ENCODE measurements at regions not wholly inside any gene's neighbourhood (a gene's known extent, or its start where the extent isn't known, plus 50 kb on each side); places are given as distances from the start of the nearest gene placed in this dataset.

DNA sequence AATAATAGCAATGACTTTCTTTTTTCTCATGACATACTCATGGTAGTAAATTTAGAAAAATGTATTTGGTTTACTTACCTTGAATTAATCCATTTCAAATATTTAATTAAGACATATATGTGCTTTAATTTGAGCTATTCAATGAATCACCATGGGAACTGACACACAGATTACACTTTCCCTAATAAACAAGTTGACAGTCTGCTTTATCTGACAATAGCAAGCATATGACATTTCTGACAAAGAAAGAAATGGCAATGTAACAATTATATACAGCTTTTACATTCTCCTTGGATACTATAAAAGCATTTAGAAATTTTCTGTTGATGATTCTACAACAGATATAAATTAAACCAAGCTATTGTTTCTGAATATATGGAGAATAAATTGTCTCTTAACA is 382.5 kb downstream of the CYLC2 start:
- intact Hi-C loops (cut with DNase I), result no loop called here
- DNase-seq, result no peak

DNA sequence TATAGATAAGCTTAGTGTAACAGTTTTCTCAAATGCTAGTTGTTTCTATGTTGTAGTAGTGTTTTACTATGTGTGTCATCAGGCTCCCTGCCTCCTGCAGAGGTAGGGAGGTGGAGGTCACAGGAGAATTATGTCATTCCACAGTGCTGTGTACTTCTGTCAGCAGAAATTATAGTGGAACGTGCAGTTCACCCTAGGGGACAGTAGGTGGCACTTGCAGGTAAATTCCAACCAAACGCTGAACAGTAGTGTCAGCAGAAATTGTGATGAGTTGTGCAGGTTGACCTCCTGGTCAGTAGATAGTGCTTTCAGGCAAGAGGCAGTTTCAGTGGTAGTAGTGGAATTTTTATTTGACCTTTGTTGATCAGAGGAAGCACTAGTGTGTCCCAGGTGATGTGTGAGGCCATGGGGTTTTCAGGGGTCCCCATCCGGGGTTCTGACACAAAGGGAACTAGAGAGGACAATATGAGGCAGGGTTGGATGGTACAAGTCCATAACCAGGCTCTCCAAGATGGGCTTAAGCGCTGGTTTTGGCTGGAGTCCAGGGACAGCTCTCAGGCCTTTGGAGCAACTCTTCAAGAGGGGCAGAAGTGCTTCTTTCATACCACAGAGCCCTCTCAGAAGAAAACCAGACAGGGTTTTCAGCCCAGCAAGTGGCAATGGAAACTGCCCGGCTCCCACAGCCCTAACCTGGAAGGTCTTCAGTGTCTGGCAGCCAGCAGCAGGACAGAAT is 402.9 kb downstream of the CYLC2 start:
- intact Hi-C loops (cut with DNase I), result no loop called here
- DNase-seq, result peak in 5 of 10 donors; percentile 32 to 59 (median 38)

DNA sequence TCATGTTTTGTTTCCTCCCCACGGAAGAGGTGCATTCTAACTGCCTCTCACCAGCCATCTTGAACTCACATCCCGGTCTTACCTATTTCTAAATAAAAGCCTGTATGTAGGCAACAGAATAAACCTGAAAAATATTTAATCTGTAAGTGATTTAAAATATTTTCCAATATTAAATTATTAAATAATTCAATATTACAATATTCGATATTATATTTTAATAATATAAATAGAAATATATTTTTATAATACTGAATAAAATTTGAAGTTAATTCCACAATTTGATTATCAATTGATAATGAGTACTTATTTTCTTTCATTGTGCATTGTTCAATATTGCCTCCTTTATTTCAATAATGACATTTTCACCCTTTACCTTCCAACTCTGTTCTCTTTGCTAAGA is 404.4 kb downstream of the CYLC2 start:
- intact Hi-C loops (cut with DNase I), result no loop called here
- DNase-seq, result no peak

DNA sequence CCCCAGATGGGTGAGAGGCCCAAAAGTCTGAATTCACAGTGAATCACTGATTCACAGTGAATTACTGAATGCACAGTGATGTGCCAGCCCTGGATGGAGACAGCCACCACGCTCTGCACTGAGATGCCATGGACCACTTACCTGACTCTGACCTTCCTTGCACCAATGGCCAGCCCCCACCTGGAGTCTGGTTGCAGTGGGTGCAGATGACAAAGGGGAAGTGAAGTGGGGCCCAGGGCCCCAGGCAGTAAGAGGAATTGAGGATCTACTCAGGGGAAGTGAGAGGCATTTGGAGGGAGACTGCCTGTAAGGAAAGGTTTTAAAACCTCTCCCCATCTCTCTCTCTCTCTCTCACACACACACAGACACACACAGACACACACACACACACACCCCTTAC is 412.1 kb downstream of the CYLC2 start:
- peak in 1 of 10 donors; percentile 66 for DNase-seq
- intact Hi-C loops (cut with DNase I), result no loop called here

DNA sequence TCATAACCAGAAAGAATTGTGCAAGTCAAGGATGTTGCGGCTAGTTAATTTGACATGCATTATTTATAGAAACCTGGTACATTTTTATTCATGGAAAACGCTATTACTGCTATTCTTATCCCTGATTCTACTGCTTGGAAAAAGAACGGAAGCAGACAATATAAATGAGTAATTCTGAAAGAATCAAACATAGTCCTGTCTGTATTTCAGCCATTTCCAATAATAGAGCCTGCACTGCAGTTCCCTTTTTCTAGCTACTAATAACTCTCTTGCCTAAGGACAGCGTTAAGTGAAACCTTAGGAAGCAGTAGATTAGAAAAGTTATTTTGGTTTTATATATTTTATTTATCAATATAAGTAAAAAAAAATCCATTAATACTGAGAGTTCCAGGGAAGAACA is 414.9 kb downstream of the CYLC2 start:
- intact Hi-C loops (cut with DNase I), result no loop called here
- DNase-seq, result no peak

DNA sequence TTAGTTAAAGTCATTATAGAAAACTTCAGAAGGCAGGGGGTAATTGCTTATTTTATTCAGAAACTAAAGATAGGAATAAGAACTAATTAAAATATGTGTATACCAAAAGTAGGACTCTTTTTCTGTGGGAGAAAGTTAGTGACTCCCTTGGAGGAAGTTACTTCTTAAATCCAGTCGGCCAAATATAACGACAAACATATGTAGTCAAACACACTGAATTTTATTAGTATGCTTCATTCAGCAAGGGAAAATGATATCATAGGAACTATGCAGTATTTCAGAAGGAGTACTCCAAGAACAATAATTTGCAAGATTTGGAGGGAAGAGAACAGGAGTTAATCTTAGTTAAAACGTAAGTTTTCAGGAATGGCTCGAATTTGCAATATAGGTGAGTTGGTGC is 432.6 kb downstream of the CYLC2 start:
- no peak for DNase-seq
- intact Hi-C loops (cut with DNase I), result no loop called here

DNA sequence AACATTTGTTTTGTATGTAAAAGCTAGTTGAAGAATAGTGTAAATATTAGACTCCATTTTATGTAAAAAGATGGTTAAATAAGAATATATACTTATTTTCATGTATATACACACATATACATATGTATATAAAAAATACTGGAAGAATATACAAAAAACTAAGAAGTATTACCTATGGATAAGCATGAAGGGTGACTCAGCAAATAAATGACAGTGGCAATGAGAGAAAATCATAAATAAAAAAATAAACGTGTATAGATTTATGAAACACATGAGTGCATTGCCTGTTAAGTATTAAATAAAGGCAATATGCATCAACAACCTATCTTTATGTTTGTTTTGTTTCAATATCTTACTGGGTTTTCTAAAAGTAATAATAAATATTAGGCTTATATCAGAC is 435.3 kb downstream of the CYLC2 start:
- no peak for DNase-seq
- intact Hi-C loops (cut with DNase I), result no loop called here

DNA sequence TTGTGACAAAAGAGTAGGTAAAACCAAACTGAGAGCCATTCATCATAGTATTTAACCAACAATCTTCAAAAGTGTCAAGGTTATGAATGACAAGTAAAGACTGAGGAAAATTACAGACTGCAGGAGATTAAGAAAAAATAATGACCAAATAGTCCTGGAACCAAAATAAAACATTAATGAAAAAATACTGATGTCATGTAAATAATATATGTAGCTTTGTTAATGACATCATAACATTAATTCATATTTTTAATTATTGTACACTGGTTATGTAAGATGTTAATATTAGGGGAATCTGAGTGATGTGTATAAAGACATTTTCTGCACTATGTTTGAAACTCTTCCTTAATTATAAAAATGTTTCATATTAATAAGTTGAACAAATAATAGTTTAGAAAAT is 436.7 kb downstream of the CYLC2 start:
- DNase-seq, result no peak
- intact Hi-C loops (cut with DNase I), result no loop called here

DNA sequence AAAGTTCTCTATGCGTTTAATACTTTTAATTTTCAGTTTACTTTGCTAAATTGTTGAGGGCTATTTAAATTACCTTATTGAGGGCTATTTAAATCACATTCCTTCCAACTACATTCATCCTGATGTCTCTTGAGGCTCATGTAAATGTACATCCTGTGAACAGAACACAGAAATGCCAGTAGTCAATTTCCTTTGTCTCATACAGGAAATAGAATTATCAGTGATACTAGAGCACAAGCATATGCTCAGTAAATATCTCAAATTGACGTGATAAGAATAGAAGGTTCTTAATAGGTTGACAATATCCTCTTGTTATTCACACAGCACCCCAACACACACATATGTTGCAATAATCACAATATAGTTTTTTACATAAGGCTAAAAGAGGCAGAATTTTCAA is 449.0 kb downstream of the CYLC2 start:
- intact Hi-C loops (cut with DNase I), result no loop called here

DNA sequence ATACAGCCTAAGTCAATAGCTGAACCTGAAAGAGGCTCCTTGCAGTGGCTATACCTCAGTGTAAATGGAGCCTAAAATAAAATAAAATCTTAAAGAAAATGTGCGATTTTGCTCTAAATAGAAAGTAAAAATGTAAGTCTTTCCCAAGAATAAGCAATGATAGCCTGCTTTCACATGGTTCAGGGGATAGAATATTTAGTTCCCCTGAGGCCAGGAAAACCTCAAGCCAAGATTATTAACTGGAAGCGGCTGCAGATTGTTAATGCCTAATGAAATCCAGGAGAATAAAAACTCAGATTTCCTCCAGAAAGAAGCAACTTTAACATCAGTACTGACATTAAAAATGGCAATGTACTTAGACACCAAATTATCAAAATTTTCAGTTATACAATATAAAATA is 463.7 kb downstream of the CYLC2 start:
- no peak for DNase-seq
- intact Hi-C loops (cut with DNase I), result no loop called here

More for the DNA sequence above, 449.0 kb downstream of the CYLC2 start:
- DNase-seq, result no peak

DNA sequence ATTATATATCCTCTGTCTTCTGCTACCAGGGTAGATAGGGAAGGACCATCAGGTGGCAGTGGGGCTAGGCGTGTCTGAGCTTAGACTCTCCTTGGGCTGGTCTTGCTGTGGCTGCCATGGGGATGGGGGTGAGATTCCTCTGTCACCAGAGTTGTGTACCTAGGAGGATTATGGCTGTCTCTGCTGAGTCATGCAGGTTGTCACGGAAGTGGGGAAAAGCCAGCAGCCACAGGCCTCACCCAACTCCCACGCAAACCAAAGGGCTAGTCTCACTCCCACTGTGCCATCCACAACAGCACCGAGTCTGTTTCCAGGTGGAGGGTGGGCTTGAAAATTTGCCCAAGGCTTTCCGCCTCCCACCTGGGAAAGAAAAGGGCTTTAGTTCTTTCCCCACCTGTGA is 476.1 kb downstream of the CYLC2 start:
- intact Hi-C loops (cut with DNase I), result no loop called here
- DNase-seq, result peak in 1 of 10 donors; percentile 72

DNA sequence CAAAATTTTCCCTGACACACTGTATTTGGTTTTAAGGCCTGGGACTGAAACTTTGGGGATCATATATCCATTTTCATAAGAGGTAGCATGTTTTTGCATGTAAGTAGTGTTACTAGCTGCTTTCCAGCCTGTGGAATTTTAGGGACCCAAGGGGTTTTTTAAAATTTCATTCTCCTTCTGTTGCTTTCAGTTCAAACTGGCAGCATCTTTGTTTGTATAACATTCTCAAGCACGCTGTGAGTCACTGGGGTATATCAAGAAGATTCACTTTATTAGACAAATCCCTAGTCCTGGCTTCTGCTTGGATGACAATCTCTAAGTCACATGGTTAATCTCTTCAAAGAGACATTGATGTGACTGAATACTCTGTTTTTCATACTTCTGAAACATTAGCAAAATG is 479.0 kb downstream of the CYLC2 start:
- no peak for DNase-seq

DNA sequence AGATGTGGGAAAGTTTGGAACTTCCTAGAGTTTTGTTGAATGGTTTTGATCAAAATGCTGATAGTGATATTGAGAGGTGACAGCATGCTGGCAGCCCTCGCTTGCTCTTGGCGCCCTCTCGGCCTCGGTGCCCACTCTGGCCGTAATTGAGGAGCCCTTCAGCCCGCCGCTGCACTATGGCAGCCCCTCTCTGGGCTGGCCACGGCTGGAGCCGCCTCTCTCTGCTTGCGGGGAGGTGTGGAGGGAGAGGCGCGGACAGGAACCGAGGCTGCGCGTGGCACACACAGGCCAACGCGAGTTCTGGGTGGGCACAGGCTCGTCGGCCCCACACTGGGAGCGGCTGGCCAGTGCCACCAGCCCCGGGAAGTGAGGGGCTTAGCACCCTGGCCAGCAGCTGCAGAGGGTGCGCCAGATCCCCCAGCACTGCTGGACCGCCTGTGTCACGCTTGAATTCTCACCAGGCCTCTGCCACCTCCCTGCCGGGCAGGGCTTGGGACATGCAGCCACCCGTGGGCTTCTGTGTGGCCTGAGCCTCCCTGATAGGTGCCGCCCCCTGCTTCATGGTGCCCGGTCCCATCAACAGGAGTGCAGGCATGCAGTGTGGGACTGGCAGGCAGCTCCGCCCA is 488.5 kb downstream of the CYLC2 start:
- peak in 2 of 10 donors; percentile 58 to 75 for DNase-seq

More for the DNA sequence above, 479.0 kb downstream of the CYLC2 start:
- intact Hi-C loops (cut with DNase I), result no loop called here

DNA sequence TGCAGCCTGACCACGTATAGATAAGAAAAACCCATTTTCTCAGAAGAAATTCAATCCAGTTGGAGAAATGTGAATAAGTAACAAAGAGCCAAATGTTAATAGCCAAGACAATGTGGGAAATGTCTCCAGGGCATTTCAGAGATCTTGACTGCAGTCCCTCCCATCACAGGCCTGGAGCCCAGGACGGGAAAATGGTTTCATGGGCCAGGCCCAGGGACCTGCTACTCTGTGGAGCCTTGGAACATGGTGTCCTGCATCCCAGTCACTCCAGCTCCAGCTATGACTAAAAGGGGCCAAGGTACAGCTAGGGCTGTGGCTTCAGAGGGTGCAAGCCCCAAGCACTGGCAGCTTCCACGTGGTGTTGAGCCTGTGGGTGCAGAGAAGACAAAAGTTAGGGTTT is 490.0 kb downstream of the CYLC2 start:
- peak in 1 of 10 donors; percentile 52 for DNase-seq
- intact Hi-C loops (cut with DNase I), result no loop called here

More for the DNA sequence above, 488.5 kb downstream of the CYLC2 start:
- intact Hi-C loops (cut with DNase I), result no loop called here

DNA sequence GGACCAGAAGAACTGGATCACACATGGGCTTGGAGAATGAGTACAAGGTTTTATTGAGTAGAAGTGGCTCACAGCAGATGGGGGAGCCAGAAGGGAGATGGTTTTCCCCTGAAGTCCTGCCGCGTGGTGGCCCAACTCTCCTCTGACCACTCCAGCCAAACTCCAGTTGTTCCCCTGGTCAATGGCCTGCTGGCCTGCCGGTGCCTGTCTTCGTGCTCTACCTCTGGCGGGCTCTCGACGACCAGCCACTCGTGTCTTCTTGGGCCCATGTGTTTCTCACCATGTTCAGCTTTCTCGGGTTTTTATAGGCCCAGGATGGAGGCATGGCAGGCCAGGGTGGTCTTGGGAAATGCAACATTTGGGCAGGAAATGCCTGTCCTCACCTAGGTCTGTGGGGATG is 519.6 kb downstream of the CYLC2 start:
- intact Hi-C loops (cut with DNase I), result no loop called here
- peak in 1 of 10 donors; percentile 46 for DNase-seq

DNA sequence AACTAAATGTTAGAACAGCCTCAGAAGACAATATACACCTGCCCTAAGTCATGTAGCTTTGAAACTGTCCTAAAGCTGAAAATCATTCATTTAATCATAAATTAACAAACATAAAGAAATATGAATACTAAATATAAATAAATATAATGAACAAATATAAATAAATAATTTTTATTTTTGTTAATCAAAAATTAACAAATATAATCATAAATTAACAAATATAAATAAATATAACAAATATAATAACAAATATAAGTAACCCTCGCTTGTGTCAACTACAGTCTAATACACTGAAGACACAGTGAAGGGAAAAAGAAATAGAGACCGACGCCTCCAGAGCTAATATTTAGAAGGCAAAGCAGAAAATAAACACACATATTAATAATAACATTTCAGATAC is 527.3 kb downstream of the CYLC2 start:
- no peak for DNase-seq
- intact Hi-C loops (cut with DNase I), result no loop called here

DNA sequence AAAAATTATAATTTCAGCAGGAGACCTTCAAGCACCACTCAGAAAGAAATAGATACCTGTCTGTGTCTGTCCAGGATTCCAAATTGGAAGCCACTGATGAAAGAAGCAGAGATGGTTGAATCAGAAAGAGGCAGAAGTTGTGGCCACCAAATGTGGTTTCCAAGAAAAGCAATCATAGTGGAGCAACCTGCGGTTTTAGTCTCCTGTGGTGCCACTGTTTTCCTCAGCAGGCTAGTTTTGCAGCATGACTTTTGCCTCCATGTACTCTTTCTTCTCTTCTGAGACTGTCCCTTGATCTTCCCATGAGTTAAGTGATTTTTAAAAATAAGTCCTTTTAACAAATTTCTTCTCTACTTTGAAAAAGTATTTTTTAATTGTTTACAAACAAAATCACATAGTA is 535.8 kb downstream of the CYLC2 start:
- intact Hi-C loops (cut with DNase I), result no loop called here
- DNase-seq, result no peak

DNA sequence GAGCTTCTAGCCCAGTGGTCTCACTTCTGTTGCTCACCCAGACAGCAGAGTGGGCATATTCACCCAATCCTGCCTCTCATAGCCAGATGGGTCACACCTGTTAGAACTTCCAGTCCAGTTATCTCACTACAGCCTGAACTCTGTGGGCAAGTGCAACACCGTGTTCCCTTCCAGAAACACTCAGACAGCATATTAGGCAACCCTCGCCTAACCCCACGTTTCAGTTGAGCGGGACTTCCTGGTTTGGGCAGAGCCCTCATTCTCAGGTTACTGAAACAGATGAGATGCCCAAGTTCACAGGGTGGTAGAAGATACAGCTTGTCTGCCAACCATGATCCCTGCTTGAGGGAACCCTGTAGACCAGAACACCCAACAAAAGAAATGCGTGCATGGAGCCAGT is 538.2 kb downstream of the CYLC2 start:
- intact Hi-C loops (cut with DNase I), result no loop called here
- no peak for DNase-seq

DNA sequence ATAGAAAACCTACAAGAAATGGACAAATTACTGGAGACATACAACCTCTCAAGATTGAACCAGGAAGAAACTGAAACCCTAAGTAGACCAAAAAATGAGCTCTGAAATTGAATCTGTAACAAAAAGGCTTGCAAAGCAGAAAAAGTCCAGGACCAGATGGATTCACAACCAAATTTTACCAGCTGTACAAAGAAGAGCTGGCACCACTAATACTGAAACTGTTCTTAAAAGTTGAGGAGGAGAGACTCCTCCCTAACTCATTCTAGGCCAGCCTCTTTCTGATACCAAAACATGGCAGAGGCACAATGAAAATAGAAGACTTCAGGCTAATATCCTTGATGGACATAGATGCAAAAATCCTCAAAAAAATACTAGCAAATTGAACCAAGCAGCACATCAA is 542.3 kb downstream of the CYLC2 start:
- intact Hi-C loops (cut with DNase I), result no loop called here
- no peak for DNase-seq

DNA sequence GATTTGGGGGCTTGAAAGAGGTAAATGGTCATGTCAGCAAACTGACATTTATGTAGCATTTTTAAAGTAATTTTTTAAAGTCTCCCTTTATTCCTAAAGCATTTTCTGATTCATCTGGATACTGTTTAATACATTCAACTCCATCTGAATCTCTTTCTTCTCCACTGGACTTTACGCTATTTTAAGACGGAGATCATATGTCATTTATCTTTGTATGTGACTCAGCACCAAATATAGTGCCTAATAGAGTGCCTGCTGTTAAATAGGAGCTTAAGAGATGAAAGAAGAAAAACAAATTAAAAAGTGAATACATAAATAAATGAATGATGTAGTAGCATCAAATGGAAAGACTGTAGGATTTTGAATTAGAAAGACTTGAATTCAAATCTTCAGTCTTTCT is 548.8 kb upstream of the SMC2 start:
- DNase-seq, result no peak
- intact Hi-C loops (cut with DNase I), result no loop called here

DNA sequence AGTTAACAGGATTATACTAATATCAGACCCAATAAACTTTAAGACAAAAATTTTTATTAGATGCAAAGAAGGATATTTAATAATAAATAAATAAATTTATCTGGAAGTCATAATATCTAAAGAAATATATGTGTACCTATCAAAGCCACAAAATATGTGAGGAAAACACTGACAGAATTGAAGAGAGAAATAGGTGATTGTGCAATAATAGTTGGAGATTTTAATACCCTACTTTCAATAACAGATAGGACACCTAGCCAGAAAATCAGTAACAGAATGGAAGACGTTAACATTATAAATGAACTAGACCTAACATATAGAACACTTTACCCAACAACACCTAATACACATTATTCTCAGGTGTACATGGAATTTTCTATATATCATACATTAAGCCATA is 541.4 kb upstream of the SMC2 start:
- intact Hi-C loops (cut with DNase I), result no loop called here

DNA sequence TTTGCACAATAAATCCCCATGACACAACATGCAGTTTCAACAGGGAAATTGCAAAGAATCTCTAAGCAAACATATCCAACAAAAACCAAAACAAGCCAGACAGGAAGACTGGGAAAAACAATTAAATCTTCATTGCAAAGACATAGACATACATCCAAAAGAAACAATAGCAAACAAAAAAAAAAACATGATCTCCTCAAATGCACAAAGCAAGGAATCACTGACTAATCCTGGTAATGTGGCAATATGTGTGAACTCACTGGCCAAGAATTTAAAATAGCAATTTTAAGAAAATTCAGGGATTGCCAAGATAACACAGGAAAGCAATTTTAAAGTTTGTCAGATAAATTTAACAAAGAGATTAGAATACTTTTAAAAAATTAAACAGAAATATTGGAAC is 520.1 kb upstream of the SMC2 start:
- intact Hi-C loops (cut with DNase I), result no loop called here
- no peak for DNase-seq

More for the DNA sequence above, 541.4 kb upstream of the SMC2 start:
- DNase-seq, result no peak

Data from posterior cingulate gyrus (tissue), 11 donors.